Stimulated activated CD4-positive, alpha-beta T cell treated with anti-CD3 and anti-CD28 coated beads, Interleukin-2, amount 100 ng/mL, for 48 hours (primary cell): ENCODE measurements at regions not wholly inside any gene's neighbourhood (a gene's known extent, or its start where the extent isn't known, plus 50 kb on each side); places are given as distances from the start of the nearest gene placed in this dataset.
"Not testable (repeated sequence)": the region's sequence is repeated elsewhere in the genome, so short reads cannot be mapped to it uniquely, and the experiment has no call there.

ENCODE experiments used
- DNase-seq, 2 donors: peaks; one replicate each; pipeline ENCODE4 v3.0.0-alpha.2; 2020

DNA sequence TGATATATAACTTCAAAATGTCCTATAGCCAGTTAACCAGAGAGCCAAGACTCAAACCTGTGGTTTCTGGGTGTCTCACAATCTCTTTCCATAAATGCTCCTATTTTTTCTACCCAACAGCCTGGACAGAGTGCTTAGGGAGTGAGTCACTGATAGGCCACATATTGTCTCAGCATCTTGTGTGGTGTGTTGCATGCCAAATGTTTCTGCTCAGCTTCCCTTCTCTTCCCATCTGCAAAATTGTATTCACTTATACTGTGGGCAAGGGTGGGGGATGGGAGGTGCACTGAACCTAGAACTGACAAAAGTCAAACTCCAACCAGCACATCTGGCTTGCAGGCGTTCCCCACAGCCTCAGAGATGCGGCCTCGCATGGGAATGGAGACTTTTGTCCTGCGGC, 123.3 kb downstream of the KCNA5 start:
- no peak for DNase-seq

DNA sequence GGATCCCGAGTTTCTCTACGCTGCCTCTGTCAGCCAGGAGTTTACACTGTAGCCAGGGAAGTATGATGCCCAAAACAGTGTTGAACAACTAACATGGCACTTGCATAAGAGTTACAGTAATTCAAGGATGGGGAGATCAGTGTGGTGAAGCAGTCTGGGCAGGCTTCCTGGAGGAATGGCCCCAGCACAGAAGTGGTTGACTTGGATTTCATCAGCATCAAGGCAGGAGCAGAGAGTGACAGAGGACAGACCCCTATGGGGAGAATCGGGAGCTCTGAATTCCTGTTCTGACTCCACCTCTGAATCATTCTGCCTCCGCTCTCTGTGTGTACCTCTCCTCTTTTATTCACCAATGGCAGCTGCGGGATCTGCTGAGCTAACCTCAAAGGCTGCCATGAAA, 124.5 kb downstream of the KCNA5 start:
- DNase-seq: no peak

DNA sequence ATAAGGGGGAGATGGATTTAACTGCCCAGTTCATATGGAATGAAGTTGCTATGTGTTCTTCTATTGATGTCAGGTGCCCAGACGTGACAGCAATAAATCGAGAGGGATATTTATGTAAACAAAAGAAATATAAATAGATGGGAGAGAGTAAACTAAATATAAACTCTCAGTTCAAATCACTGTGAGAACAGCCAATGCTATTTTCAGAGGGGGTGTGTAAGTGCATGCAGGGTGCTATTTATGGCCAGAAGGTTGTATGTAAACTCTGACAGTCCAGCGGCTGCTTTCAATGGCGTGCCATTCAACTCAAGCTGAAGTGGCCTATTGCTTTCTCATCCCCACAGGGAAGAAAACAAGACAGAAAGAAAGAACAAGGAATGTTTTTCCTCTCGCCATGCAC, 127.2 kb downstream of the KCNA5 start:
- no peak for DNase-seq

DNA sequence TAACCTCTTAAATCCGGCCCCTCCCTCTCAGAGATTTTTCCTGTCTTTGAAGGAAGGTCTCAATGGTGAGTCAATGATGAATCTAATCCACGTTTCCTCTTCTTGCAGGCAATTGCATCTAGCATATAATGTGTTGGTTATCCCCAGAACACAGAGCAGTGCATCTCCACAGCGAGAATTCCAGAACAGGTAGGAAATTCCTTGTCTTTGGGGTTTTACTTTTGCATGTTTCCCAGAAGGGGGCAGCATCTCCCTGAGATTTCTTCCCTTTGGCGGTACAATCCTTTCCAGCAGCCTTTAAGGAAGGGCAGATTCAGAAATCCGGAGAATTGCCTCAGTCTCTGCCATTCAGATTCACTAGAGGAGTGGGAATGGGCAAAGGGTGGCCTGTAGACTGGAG, 128.0 kb downstream of the KCNA5 start:
- no peak for DNase-seq

DNA sequence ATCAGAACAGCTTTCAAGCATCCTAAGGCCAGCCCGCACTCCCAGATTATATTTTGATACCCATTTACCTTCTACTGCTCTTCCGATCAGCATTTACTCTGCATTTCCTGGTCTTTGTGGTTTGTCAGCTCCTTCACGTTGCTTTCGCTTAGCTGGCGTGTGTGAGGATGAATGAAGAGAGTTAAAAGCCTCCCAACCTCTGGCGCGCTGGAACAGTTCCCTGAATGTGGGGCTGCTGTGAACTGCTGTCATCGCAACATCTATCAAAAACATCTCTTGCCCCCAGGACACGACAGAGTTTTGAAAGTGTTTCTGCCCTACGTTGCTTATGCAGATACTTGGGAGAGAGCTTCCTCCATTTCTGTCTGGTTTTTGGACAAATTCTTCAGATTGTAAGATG, 129.2 kb downstream of the KCNA5 start:
- no peak for DNase-seq

DNA sequence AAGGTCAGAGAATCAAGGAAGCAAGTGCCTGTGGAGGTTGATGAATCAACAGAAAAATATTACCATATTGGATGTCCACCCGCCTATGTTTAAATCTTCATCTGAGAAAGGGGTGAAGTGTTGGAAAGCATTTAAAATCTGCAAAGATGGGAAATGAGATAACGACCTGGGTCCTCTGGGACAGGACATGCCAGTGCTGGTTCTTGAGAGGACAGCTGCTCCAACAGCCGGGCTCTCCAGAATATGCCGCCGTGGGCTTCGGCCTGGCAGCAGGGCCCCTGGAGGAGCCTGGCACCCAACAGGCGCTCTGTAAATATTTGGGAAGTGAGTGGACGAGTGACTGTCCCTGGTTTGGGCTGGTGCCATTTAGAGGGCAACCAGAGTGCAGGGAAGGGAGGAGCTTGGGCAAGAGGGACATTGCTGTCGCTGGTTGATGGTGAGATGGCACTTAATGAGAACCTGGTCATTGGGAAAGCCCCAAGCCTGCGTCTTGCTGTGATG, 129.9 kb downstream of the KCNA5 start:
- no peak for DNase-seq

DNA sequence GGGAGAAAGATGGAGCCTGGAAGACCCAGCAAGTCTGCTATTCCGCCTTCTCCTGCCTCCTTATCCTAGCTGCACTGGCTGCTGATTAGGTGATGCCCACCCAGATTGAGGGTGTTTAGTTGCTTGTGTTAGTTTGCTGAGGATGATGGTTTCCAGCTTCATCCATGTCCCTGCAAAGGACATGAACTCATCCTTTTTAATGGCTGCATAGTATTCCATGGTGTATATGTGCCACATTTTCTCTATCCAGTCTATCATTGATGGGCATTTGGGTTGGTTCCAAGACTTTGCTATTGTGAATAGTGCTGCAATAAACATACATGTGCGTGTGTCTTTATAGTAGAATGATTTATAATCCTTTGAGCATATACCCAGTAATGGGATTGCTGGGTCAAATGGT, 131.7 kb downstream of the KCNA5 start:
- DNase-seq: not testable (repeated sequence)

DNA sequence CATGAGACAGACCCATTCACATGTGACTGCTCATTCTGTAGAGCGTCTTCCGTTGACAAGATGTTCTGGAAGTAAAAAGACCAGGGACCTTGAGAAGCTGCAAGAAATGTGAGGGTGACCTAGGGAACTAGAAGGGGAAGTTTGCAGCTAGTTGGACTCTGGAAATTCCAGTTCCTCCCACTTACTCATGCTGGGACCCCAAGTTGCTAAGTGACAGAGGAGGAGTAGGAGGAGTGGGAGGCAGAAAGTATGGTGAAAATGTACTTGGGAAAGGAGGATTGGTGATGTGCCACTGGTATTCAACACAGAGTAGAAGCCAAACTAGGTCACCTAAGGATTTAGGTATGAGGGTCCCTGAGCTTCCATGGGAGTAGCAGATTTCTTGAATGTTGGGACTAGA, 132.4 kb downstream of the KCNA5 start:
- no peak for DNase-seq

DNA sequence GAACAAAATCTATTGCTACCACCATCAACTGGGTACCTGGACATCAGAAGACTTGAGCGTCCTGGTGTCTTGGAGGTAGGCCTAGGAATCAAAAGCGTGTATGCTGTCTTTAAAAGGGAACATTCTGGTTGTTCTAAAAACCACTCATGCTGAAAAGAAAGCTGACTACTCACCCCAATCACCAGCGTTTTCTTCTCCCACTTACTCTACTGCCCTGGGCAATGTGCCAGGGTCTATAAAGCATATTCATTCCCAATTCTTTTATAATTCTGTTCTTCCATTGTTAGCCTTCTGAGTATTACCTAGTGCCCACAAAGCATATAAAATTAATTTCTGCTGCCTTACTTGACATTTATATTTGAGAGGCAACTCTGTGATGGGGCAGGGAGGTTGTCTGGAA, 133.4 kb downstream of the KCNA5 start:
- no peak for DNase-seq

DNA sequence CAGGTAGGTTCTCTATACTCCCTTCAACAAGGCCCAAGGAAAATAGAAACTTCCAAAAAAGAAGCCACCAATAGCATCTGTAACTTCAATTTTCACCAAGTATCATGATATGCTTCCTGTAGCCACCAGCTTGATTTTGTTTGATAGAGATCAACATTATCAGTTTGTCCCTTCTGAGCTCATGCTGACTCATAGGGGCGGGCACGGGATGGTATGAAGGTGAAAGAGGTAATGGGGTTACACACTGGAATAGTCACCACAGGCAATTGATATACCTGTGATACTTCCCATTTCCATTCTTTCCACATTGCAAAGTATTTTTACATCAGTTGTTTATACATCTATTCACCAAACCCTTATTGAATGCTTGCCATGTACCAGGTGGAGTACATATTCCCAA, 134.1 kb downstream of the KCNA5 start:
- no peak for DNase-seq

DNA sequence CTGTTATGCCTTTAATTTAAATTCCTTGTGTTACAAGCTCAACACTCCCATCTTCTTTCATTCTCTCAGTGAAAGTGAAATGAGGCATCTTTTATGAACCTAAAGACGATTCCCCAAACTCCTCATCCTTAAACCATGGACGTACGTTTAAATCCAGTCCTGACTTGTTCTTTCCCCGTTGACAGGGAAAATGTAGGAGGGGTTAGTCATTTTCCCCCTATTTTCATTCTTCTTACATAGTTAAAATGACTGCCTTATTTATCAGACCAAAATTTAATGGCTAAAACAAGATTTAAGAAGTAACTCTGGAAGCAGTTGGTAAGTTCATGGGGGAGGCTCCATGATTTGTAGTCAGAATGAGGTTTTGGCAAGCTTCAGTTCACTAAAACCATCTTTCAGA, 134.9 kb downstream of the KCNA5 start:
- no peak for DNase-seq

DNA sequence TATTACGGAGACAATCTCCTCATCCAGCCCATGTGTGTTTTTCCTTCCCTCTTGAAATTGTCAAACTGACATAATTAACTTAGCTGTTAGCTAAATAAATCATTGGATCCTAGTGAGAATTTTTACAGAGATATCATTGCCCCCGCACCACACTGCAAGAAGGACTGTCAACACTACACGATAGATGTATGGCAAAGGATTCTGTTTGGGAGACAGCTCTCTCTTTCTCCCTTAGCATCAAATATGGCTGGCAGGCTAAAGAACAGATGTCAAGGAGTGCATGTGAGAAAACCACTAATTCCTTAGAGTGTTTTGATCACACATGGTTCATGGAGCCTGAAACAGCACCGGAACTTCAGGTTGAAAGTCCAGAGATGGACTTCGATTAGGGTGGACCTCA, 136.8 kb downstream of the KCNA5 start:
- DNase-seq: no peak

DNA sequence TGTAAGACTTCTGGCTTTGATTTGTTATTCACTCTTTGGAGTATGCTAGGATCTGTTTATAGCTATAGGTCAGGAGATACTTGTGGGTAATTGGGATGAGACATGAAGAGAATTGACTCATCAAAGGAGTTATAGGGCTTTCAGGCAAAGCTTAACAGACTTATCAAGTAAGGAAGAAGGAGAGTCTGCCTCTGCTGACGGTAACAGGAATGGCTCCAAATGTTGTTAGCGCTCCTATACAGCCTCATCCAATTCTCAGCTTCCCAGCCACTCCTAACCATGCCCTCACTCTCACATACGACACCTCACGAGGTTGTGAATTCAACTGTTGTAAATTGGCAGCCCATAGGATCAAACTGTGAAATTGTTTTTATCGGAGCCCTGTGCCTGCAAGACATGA, 140.5 kb downstream of the KCNA5 start:
- DNase-seq: no peak

DNA sequence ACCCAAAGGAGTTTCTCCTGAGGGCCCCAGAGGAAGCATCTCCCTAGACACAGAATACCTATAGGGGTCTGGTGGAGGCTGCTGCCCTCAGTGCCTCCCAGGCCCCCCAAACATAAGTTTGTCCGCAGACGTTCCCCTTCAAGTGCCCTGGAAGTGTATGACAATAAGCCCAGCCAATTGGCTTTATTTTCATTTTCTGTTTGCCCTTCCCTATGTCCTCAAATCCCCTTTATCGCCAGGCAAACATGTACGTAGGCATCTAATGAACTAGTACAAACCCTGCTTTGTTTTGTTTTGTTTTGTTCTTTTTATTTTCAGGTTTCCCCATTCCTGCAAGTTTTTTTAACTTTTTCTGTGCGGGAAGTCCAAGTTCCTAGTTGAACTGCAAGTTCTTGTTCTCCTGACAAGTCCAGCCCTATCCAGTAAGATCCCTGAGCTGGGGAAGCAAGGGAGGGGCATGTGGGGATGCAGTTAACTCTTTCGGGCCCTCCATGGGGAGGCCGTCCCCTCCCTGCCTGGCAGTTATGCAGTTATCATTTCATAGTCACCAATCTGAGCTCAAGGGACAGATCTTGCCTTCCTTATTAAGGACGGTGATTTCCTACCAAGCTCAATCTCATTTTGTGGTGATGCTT, 141.9 kb downstream of the KCNA5 start:
- DNase-seq: no peak

DNA sequence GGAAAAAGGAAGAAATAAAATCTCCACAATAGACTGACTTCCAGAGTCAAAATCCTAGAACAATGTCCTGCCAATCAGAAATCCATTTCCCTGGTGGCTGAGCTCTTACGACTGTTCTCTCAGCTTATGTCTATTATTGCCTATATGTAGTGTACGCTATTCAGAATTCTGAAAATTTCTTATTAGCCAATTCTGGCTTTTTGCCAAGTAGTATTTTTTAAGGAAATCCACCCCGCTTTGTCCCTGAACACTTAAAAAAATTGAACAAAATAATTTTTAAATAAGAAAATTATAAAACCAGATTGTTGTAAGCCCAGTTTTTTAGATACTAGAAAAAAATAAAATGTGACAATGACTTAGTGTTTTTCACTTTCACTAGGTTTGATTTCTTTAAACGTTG, 143.0 kb downstream of the KCNA5 start:
- DNase-seq: no peak

DNA sequence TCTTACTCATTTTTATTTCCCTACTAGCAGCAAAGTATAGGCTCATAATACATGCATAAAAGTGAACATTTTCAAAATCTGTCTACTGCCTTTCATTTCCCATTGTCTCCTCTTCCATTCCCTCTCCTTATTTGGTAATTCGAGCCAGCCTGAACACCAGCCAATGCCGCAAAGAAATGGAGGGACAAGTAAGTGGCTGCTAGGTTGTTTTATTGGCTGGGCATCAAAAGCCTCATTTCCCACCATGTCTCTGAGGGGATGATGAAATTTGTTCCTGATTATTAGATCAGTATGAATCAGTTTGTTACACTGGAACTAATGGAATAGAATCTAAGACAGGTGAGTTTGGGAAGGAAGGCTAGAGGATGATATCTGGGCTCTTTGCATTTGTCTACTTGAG, 143.5 kb downstream of the KCNA5 start:
- no peak for DNase-seq

DNA sequence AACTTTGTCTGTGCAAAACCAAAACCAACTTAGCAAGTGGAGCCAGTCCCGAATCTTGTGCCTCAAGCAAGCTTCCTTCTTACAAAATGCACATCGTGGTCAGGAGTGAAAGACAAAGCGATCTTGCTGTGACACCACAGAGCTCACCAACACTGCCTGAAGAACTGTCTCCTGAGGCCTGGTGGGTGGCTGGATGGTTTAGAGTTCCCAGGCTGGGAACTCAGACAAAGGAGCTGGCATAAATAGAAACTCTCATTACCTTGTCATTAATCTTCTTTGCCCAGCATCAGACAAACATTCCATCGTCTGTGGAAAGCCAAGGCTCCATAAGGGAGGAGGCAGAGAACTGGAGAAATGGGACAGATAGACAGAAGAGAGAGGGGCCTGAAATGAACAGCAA, 144.8 kb downstream of the KCNA5 start:
- no peak for DNase-seq

DNA sequence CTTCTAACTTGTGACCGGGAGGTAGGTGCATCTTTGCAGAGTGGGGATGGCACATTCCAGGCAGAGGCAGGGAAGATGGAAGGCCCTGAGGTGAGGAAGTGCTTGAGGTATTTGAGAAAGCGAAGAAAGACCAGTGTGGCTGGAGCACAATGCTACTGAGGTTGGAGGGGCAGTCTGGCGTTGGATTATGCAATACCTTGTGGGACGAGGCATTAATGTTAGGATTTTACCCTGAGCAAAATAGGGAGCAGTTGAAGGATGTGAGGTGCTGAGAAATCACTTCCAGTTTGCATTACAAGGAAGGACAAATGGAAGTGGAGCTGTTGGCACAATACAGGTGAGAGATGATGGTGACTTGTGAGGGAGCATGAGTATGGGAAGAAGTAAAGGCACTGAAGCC, 145.5 kb downstream of the KCNA5 start:
- no peak for DNase-seq

DNA sequence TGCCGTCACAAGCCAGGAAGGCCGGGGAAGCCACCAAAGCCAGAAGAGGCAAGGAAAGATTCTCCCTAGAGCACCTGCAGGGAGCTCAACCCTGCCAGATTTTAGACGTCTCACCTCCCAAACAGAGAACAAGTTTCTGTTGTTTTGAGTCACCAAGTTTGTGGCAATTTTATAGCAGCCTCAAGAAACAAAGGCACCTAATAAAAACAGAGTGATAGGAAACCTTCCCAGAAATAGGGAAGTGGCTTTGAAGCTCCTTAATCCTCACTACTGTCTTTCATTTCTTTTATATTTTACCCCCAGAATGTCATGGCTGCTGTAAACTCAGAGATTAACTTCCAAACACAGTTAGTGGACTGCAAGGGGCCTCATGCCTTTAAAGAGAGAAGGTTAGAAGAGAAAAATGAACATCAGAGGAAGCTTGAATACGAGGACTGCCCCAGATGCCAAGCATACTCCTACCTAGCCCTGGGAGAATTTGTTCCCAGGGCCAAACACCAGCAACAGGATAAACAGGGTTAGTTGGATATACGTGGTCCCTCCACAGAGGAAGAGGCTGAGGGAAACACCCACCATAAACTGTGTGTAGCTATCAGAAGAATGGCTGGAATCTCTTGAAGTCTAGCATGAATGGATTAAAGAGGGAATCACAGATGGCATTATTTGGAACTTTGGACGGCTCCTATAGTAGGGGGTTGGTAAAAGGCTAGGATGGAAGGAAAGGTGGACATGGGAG, 148.3 kb downstream of the KCNA5 start:
- DNase-seq: no peak

DNA sequence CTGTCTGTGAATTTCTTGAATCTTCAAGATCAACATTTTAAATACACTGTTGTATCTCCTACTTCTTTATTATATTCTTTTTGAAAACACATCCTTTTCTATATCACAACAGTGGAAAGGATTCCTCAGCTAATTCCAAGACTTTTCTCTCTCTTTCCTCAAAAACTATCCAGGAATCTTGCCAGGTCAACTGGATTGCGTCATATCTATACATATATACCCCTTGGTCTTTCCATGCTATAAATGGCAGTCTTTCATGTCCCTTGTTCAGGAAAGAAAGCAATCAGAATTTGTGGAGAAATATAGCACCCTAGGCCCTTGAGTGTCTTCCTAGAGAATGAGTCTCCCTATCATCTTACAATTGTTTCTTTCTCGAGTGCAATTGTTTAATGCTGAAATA, 149.0 kb downstream of the KCNA5 start:
- DNase-seq: no peak

DNA sequence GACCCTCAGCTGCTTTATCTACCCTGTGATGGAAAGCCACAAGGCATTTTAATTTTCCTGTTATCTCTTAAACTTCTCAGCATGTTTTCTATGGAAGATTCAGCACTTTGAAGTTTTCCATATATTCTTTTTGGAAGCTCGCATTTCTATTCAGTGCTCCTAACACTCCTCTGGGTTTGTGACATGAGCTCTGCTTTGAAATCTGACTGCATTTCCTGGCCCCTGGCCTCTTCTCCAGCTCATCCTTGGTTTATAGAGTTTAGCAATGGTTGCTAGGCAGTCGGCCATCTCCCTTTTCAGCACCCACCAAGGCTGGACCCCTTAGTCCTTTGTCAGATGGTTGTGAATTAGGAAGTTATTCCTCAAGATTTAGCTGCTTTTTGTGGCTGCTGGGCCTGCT, 150.6 kb downstream of the KCNA5 start:
- DNase-seq: no peak

DNA sequence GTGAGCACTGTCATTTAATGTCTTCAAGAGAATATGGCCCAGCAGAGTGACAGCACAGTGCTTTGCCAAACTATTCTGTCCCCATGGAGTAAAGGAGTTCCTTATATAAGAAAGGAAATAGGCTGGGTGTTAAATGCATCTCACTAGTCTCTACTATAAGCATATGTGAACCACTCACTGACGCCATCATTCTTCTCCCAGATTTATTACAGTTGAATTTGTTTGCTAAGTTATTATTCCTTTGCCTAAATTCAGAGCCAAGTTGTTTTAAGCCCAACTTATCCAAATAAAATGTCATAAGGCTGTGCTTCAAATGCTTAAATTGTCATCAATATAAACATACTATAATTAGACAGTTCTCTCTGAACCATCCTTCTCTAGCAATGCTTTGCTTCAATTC, 151.6 kb downstream of the KCNA5 start:
- no peak for DNase-seq

DNA sequence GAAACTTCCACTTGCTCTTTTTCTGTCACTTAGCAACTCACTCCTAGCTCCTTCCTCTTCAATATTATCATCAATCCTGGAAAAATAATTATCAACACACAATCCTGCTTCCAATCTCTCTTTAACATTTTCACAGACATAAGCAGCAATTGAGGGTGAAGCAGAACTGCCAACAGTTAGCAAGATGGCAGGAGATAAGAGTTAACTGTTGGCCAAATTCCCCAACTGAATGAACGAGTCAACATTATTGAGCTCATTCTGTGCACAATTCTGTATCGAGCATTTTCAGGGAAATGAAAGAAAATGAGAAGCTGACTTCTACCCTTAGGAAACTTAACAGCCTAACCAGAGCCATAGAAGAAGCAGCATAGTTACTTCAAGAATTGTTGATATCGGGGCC, 152.0 kb downstream of the KCNA5 start:
- DNase-seq: no peak

DNA sequence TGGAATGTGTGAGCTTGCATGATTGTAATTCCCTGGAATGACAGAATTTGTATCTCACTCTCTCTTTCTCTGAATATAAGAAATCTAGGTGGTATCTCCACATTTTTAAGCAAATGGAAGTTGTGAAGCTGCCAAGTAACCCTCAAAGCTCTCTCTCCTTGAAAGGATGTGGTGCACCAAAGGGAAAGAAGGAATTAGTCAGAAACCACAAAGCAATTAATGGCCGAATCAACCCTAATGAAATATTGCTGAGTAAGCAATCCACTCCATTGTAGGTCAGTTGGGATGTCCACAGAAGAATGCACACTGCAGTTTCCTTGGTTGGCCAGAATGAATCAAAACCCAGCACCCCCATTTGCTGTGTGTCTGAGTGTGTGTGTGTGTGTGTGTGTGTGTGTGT, 153.5 kb downstream of the KCNA5 start:
- DNase-seq: no peak

DNA sequence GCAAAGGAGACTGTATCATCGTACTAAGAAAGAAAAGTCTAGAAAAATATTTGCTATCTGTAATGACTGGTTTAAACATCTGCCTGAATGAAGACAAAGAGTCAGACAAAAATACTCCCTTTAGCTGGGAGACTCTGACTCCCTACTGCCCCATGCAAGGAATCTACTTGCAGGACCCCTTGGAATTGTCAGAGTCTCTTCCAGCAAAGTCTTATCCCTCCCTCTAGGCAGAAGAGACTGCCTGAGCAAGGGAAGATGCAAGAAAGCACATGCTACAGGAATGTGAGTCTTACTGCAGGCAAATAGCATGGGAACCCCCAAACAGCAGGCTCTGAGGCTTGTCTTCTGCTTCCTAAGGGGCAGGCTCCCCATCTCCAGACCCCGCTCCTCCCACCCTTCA, 154.0 kb downstream of the KCNA5 start:
- DNase-seq: no peak
